SK-N-SH (cell line): ENCODE measurements at regions not wholly inside any gene's neighbourhood (a gene's known extent, or its start where the extent isn't known, plus 50 kb on each side); places are given as distances from the start of the nearest gene placed in this dataset.

ENCODE experiments used
- MXI1 ChIP-seq: IDR thresholded peaks from 2 replicates; pipeline ENCODE4 v1.6.1; 2012; ENCODE audit warnings: mild to moderate bottlenecking, low read depth, low read length, improper control_type of control experiment
- RAD21 ChIP-seq: IDR thresholded peaks from 2 replicates; pipeline ENCODE4 v1.6.1; 2012; ENCODE audit warnings: mild to moderate bottlenecking, low read length
- TF ChIP-seq, protein P1 (sequence below): fragments of 200-600 bp; sonication (generic); IDR thresholded peaks from 2 replicates; pipeline ENCODE4 v1.6.1; 2017; ENCODE audit warnings: antibody characterized with exemption, mild to moderate bottlenecking, moderate library complexity

DNA sequence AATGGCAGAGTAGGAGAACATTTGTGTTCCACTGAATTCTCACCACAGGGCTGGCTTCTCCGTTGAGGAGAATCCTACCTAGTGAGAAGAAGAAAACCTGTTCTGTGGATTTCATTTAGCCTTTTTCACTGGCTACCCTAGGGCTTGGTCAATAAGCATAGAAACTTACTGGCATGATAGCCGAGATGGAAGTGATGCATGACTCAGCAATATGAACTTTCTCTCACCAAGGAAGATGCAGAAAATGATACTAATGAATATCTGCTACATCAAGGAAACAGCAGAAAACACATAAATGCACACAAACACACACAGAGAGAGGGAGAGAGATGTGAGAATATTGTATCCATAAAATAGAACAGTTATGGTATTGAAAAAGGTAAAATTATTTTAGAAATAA lies 216.3 kb downstream of the HHIP start:
- TF ChIP-seq, protein P1, sequence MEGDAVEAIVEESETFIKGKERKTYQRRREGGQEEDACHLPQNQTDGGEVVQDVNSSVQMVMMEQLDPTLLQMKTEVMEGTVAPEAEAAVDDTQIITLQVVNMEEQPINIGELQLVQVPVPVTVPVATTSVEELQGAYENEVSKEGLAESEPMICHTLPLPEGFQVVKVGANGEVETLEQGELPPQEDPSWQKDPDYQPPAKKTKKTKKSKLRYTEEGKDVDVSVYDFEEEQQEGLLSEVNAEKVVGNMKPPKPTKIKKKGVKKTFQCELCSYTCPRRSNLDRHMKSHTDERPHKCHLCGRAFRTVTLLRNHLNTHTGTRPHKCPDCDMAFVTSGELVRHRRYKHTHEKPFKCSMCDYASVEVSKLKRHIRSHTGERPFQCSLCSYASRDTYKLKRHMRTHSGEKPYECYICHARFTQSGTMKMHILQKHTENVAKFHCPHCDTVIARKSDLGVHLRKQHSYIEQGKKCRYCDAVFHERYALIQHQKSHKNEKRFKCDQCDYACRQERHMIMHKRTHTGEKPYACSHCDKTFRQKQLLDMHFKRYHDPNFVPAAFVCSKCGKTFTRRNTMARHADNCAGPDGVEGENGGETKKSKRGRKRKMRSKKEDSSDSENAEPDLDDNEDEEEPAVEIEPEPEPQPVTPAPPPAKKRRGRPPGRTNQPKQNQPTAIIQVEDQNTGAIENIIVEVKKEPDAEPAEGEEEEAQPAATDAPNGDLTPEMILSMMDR, result no peak
- no peak for TF ChIP-seq MXI1
- no peak for TF ChIP-seq RAD21
